ENCODE measurements at regions not wholly inside any gene's neighbourhood (a gene's known extent, or its start where the extent isn't known, plus 50 kb on each side); places are given as distances from the start of the nearest gene placed in this dataset.

DNA sequence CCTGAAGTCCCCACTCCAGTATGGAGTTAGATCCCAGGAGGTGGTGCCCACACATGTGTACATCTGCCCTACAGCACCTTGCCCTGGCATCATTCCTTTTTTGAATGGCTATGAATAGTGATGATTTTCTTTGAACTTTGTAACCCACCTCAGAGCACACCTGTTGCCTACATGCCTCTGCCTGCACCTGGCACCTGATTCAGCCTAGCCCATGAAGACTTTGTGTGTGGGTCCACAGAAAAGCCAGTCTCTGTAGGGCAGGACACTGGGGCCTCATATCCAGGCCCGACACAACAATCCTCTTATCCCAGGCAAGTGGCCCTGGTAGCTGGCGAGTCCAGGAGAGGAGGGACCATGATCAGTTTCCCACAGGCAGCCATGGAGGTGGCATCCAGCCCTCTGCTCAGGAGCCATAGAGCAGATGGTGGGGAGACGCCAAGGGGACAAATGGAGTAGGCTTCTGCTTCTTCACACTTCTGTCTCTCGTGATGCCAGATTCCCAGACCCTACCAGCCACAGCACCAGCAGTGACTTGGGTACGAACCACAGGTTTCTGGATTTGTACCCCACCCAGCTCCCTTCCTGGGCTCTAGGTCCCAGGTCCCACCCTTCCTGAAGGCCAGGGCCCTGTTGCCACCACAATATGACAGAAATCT is 230.7 kb downstream of the UACA start:
- H3K4me3 ChIP-seq (ENCODE audit: low read depth, low read length), result no peak overlapping the region
- TF ChIP-seq, protein P1, sequence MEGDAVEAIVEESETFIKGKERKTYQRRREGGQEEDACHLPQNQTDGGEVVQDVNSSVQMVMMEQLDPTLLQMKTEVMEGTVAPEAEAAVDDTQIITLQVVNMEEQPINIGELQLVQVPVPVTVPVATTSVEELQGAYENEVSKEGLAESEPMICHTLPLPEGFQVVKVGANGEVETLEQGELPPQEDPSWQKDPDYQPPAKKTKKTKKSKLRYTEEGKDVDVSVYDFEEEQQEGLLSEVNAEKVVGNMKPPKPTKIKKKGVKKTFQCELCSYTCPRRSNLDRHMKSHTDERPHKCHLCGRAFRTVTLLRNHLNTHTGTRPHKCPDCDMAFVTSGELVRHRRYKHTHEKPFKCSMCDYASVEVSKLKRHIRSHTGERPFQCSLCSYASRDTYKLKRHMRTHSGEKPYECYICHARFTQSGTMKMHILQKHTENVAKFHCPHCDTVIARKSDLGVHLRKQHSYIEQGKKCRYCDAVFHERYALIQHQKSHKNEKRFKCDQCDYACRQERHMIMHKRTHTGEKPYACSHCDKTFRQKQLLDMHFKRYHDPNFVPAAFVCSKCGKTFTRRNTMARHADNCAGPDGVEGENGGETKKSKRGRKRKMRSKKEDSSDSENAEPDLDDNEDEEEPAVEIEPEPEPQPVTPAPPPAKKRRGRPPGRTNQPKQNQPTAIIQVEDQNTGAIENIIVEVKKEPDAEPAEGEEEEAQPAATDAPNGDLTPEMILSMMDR (IDR thresholded peaks at IDR 0.05; ENCODE audit: low read depth, low read length), result no peak
- TF ChIP-seq MYC (IDR thresholded peaks at IDR 0.05; ENCODE audit: low read depth, low read length) (no peak), POLR2A (IDR thresholded peaks at IDR 0.05; ENCODE audit: extremely low read depth, insufficient read length) (no peak)
- TF ChIP-seq, protein P2, sequence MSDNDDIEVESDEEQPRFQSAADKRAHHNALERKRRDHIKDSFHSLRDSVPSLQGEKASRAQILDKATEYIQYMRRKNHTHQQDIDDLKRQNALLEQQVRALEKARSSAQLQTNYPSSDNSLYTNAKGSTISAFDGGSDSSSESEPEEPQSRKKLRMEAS (IDR thresholded peaks at IDR 0.05; ENCODE audit: low read depth, low read length), result no peak
- no peak for DNase-seq (ENCODE audit: low read depth)

- TF ChIP-seq, protein P1 (IDR thresholded peaks at IDR 0.05; ENCODE audit: low read depth, low read length), result no peak
- TF ChIP-seq, protein P2 (IDR thresholded peaks at IDR 0.05; ENCODE audit: low read depth, low read length), result no peak
- no peak for TF ChIP-seq MYC (IDR thresholded peaks at IDR 0.05; ENCODE audit: low read depth, low read length)
- no peak for TF ChIP-seq POLR2A (IDR thresholded peaks at IDR 0.05; ENCODE audit: extremely low read depth, insufficient read length)
- no peak overlapping the region for H3K4me3 ChIP-seq (ENCODE audit: low read depth, low read length)
Measured at GRCh38 chr15:70531576-70531975, 231.8 kb downstream of the UACA start.

GRCh38 chr15:70530906-70531305 is 232.5 kb downstream of the UACA start:
- H3K4me3 ChIP-seq (ENCODE audit: low read depth, low read length), result no peak overlapping the region
- no peak for DNase-seq (ENCODE audit: low read depth)
- no peak for TF ChIP-seq POLR2A (IDR thresholded peaks at IDR 0.05; ENCODE audit: extremely low read depth, insufficient read length)
- no peak for TF ChIP-seq MYC (IDR thresholded peaks at IDR 0.05; ENCODE audit: low read depth, low read length)

More at GRCh38 chr15:70531576-70531975, 231.8 kb downstream of the UACA start:
- no peak for DNase-seq (ENCODE audit: low read depth)

DNA sequence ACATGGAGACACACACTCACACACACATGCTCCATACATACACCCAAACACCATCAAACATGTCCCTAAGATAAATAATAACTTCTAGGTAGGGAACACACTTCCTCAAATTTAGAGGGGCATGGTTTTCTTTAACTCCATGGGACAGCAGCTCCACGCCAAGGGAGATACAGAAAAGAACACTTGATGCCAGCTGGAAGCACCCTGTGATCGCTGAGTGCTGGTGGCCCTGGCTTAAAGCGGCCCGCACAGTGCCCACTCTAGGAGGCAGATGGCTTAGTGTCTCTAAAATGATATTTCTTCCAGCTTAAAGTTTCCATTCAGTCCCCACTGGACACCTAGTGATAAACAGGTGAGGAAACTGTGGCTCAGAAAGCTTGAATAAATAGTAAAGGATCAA is 232.9 kb downstream of the UACA start:
- no peak for DNase-seq (ENCODE audit: low read depth)
- H3K4me3 ChIP-seq (ENCODE audit: low read depth, low read length), result no peak overlapping the region
- TF ChIP-seq, protein P2 (IDR thresholded peaks at IDR 0.05; ENCODE audit: low read depth, low read length), result no peak
- TF ChIP-seq, protein P1 (IDR thresholded peaks at IDR 0.05; ENCODE audit: low read depth, low read length), result no peak
- no peak for TF ChIP-seq POLR2A (IDR thresholded peaks at IDR 0.05; ENCODE audit: extremely low read depth, insufficient read length)
- TF ChIP-seq MYC (IDR thresholded peaks at IDR 0.05; ENCODE audit: low read depth, low read length), result no peak

GRCh38 chr15:70530017-70530499 is 233.3 kb downstream of the UACA start:
- TF ChIP-seq, protein P2 (IDR thresholded peaks at IDR 0.05; ENCODE audit: low read depth, low read length), result no peak
- TF ChIP-seq MYC (IDR thresholded peaks at IDR 0.05; ENCODE audit: low read depth, low read length), result no peak
- no peak for TF ChIP-seq POLR2A (IDR thresholded peaks at IDR 0.05; ENCODE audit: extremely low read depth, insufficient read length)
- TF ChIP-seq, protein P1 (IDR thresholded peaks at IDR 0.05; ENCODE audit: low read depth, low read length), result no peak
- no peak overlapping the region for H3K4me3 ChIP-seq (ENCODE audit: low read depth, low read length)
- DNase-seq (ENCODE audit: low read depth), result no peak

- no peak overlapping the region for H3K4me3 ChIP-seq (ENCODE audit: low read depth, low read length)
- TF ChIP-seq POLR2A (IDR thresholded peaks at IDR 0.05; ENCODE audit: extremely low read depth, insufficient read length) (no peak), MYC (IDR thresholded peaks at IDR 0.05; ENCODE audit: low read depth, low read length) (no peak)
- TF ChIP-seq, protein P2 (IDR thresholded peaks at IDR 0.05; ENCODE audit: low read depth, low read length), result no peak
- TF ChIP-seq, protein P1 (IDR thresholded peaks at IDR 0.05; ENCODE audit: low read depth, low read length), result no peak
- no peak for DNase-seq (ENCODE audit: low read depth)
Measured at GRCh38 chr15:70528816-70529215, 234.5 kb downstream of the UACA start.
